ENCODE measurements at regions not wholly inside any gene's neighbourhood (a gene's known extent, or its start where the extent isn't known, plus 50 kb on each side); places are given as distances from the start of the nearest gene placed in this dataset.

- no peak overlapping the region for H3K9ac ChIP-seq (ENCODE audit: control insufficient read depth, insufficient read depth, low read length)
- 24% methylated on average over 3 of the region's 3 CpGs for WGBS (ENCODE audit: insufficient coverage, insufficient replicate concordance, low lambda C conversion rate, missing lambda C conversion rate)
- H3K79me2 ChIP-seq (ENCODE audit: control insufficient read depth, insufficient read depth, low read length): no peaks in the 10 kb centered on the region
- no TSS peak for BruUV-seq (replicated peaks)
- H3K9me3 ChIP-seq (replicated peaks; ENCODE audit: control insufficient read depth, insufficient read depth, low read length): no peaks in the 10 kb centered on the region; the same call in 2 of the 3 replicates
- CTCF ChIA-PET: interaction anchor here (0.6 kb wide), 1 partner anchor 183 kb away, joined by 3 read pairs; no protein-coding TSS in a partner anchor
- no peak for FAIRE-seq
- H4K20me1 ChIP-seq (ENCODE audit: control insufficient read depth, insufficient read depth): no peaks in the 10 kb centered on the region
- in situ Hi-C loops (cut with MboI): no loop called here
- no peak for DNase-seq (ENCODE audit: low read depth, low spot score)
- TF ChIP-seq NR2F1 (conservative IDR thresholded peaks at IDR 0.05) (no peak), HDGF (IDR thresholded peaks at IDR 0.05) (no peak), ATF2 (IDR thresholded peaks at IDR 0.05; ENCODE audit: low read length) (no peak)
- intact Hi-C loops (cut with micrococcal nuclease; ENCODE audit: unreplicated experiment): no loop called here
- ATAC-seq: no peak
- RAD21 ChIA-PET (ENCODE audit: unreplicated experiment): interaction anchor here (0.6 kb wide), 1 partner anchor 59 kb away, joined by 3 read pairs; no protein-coding TSS in a partner anchor
- no peaks in the 10 kb centered on the region for H3K36me3 ChIP-seq (ENCODE audit: control insufficient read depth in 2 of 2, insufficient read depth in 2 of 2, low read length in 1 of 2)
- H3K27ac ChIP-seq (ENCODE audit: control insufficient read depth, insufficient read depth): no peak overlapping the region
- H3K4me2 ChIP-seq (ENCODE audit: control insufficient read depth, insufficient read depth): no peak overlapping the region
- POLR2A ChIA-PET: no interaction called here
- H3K4me3 ChIP-seq: no peak overlapping the region
- peaks cover 22% of the 10 kb centered on the region for H3K4me1 ChIP-seq (ENCODE audit: control insufficient read depth, insufficient read depth, low read length)
- SMC1A ChIA-PET (ENCODE audit: uncharacterized antibody, unreplicated experiment): no interaction called here
- H3K27me3 ChIP-seq (replicated peaks in 1 of 2; ENCODE audit: control insufficient read depth in 2 of 2, insufficient read depth in 2 of 2, low read length in 1 of 2): no peaks in the 10 kb centered on the region; a peak in 1 of 4 replicates
- no peak overlapping the region for H2AFZ ChIP-seq (ENCODE audit: control insufficient read depth, low read depth, low read length)
These were observed 53.1 kb upstream of the CHST15 start for GRCh38 chr10:124146483-124146882.

- Histone ChIP-seq H3K4me3 (no peak overlapping the region), H3K9ac (ENCODE audit: control insufficient read depth, insufficient read depth, low read length) (no peak overlapping the region), H3K27me3 (replicated peaks in 1 of 2; ENCODE audit: control insufficient read depth in 2 of 2, insufficient read depth in 2 of 2, low read length in 1 of 2) (no peaks in the 10 kb centered on the region; a peak in 1 of 4 replicates), H2AFZ (ENCODE audit: control insufficient read depth, low read depth, low read length) (no peak overlapping the region), H3K27ac (ENCODE audit: control insufficient read depth, insufficient read depth) (no peak overlapping the region), H3K79me2 (ENCODE audit: control insufficient read depth, insufficient read depth, low read length) (no peaks in the 10 kb centered on the region), H3K4me2 (ENCODE audit: control insufficient read depth, insufficient read depth) (no peak overlapping the region), H4K20me1 (ENCODE audit: control insufficient read depth, insufficient read depth) (no peaks in the 10 kb centered on the region), H3K9me3 (replicated peaks; ENCODE audit: control insufficient read depth, insufficient read depth, low read length) (no peaks in the 10 kb centered on the region; the same call in 2 of the 3 replicates), H3K4me1 (ENCODE audit: control insufficient read depth, insufficient read depth, low read length) (peaks cover 20% of the 10 kb centered on the region), H3K36me3 (ENCODE audit: control insufficient read depth in 2 of 2, insufficient read depth in 2 of 2, low read length in 1 of 2) (no peaks in the 10 kb centered on the region)
- FAIRE-seq (no peak), ATAC-seq (no peak), DNase-seq (ENCODE audit: low read depth, low spot score) (no peak)
- SMC1A ChIA-PET (ENCODE audit: uncharacterized antibody, unreplicated experiment): no interaction called here
- in situ Hi-C loops (cut with MboI): no loop called here
- no peak for TF ChIP-seq SIN3A (IDR thresholded peaks at IDR 0.05; ENCODE audit: low read depth, low read length)
- TF ChIP-seq SPI1 (IDR thresholded peaks at IDR 0.05; ENCODE audit: borderline replicate concordance, insufficient read depth, low read depth, low read length): peak; percentile 52; the same call in 1 of the 2 replicates
- TF ChIP-seq NR2F1 (conservative IDR thresholded peaks at IDR 0.05): 0 out of 2 replicates have a peak, but pooled peaks have one; percentile 23
- POLR2A ChIA-PET: no interaction called here
- intact Hi-C loops (cut with micrococcal nuclease; ENCODE audit: unreplicated experiment): no loop called here
- RAD21 ChIA-PET (ENCODE audit: unreplicated experiment): interaction anchor here (1.0 kb wide), 1 partner anchor 77 kb away, joined by 3 read pairs; no protein-coding TSS in a partner anchor
- WGBS (ENCODE audit: insufficient coverage, insufficient replicate concordance, low lambda C conversion rate, missing lambda C conversion rate): 59% methylated on average over 12 of the region's 12 CpGs
- CTCF ChIA-PET: interaction anchor here (0.9 kb wide), 1 partner anchor 13 kb away, joined by 3 read pairs; no protein-coding TSS in a partner anchor
- no TSS peak for BruUV-seq (replicated peaks)
These were observed 51.9 kb upstream of the CHST15 start for GRCh38 chr10:124145109-124145870.

Data from GM12878 (cell line).